ENCODE measurements at regions not wholly inside any gene's neighbourhood (a gene's known extent, or its start where the extent isn't known, plus 50 kb on each side); places are given as distances from the start of the nearest gene placed in this dataset.
"Not testable (repeated sequence)": the region's sequence is repeated elsewhere in the genome, so short reads cannot be mapped to it uniquely, and the experiment has no call there.

GRCh38 chr5:67674159-67674655, 477.6 kb upstream of the CD180 start:
- no peak for DNase-seq

GRCh38 chr5:67673618-67674017, 477.0 kb upstream of the CD180 start:
- DNase-seq = no peak

DNA sequence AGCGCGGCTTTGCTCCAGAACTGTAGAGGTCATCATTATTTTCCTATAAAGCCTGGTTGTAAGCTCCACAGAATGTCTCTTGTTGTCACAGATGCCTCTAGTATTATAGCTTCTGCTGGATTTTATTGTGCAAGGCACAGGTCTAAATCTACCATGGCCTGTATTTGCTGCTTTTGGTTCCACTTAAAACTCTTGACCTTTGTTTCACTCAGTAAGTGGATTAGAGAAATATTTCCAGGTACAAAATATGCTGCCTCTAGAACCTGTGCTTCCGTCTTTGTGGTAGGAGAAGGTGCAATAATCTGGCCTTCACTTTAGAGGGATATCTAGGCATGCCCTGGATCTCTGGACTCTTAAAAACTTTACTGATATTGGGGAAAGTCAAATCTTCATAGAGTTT, 476.6 kb upstream of the CD180 start:
- no peak for DNase-seq

- DNase-seq = no peak
Observed at GRCh38 chr5:67672636-67673035, 476.0 kb upstream of the CD180 start.

DNA sequence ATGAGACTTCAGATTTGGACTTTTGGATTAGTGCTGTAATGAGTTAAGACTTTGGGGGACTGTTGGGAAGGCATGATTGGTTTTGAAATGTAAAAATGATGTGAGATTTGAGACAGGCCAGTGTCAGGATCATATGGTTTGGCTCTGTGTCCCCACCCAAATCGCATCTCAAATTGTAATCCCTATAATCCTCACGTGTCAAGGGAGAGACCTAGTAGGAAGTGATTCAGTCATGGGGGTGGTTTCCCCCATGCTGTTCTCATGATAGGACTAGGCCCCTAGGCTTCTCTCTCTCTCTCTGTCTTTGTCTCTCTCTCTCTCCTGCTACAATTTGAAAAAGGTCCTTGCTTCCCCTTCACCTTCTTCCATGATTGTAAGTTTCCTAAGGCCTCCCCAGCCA, 473.3 kb upstream of the CD180 start:
- no peak for DNase-seq

- DNase-seq = no peak
Observed at GRCh38 chr5:67660149-67660548, 463.6 kb upstream of the CD180 start.

DNA sequence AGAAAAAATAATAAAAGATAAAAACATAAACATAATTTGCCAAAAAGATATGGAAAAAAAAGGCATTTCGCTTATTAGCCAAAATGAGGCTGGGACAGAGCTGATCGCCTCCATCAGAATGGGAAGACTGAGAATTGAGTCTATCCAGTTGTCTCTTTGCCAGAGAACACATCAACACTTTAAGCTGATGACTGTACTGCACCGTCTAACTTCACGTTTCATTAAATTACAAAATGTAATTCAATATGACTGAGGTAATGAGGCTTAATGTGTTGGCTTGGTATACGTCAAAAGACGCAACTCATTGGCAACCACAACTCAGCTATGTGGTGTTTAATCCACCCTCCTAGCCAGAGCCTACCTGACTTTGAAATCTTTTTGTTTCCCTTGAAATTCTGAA, 462.7 kb upstream of the CD180 start:
- DNase-seq = no peak

DNA sequence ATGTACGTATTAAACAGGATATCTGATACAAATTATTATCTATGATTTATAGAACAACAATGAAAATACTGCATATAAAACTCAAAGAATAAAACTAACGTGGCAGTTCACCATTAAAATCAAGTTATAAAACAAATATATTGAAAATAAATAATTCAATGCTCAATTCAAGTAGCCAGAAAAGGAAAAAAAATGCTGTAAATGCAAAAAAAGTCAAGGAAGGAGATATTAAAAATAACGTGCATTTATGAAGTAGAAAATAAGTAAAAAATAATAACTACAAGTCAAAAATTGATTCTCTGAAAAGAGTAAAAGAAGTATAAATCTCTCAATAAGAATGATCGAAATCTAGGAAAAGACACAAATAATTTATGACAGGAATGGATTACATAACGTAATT, 460.5 kb upstream of the CD180 start:
- DNase-seq = no peak

DNA sequence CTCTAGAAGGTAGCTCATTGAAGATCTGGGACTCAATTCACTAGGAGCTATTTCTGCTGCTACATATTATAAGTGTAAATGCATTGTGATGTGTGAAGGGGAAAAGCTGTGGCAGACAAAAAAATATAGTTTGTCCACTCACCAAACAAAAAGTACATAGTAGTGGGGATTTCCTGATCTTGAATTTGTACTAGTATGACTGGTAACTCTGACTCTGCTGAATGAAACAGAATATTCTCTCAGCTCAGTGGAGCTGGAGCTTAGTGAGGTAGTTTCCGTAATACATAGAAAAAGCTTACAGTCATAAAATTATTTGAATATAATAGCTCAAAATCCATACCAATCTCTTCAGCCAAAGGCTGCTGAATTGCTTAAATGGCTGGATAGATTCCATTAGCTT, 455.6 kb upstream of the CD180 start:
- no peak for DNase-seq

DNA sequence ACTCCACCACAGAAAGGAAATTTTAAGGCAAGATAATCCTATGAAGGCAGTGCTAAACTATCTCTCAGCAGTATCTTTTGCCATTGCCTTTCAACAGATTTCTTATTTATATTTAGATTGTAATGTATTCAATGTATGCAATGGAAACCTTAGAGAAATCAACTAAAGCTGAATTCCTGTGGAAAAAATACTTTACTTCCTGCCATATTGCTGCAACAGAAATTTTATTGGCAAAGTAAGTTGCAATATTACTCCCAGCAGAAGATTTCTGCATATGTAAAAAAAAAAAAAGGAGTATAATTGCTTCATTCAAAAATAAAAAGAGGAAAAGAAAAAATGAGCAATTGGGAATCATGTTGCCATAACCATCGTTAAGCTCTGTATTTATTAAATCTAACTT, 454.6 kb upstream of the CD180 start:
- DNase-seq = no peak

DNA sequence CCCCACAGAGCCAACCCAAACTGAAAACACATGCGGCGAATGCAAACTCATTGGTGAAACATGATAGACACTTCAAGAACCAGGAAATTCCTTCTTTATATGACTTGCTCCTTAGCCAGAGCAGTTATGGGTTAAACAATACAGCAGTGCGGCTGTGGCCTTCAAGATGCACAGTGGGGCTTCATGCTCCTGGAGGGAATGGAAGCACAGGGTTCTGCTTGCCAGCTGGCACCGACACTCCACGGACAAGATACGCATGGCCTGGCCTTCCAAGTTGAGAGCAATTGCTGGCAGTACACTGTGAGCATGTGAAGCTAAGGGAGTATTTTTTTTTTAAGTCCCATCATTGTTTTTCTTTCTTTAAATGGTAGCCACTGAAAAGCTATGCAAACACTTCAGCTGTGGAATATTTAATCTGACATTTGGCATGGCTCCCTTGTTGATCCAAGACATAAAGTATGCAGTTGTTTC, 451.6 kb upstream of the CD180 start:
- peak in 2 of 3 experiments; percentile 34 to 91 for DNase-seq

DNA sequence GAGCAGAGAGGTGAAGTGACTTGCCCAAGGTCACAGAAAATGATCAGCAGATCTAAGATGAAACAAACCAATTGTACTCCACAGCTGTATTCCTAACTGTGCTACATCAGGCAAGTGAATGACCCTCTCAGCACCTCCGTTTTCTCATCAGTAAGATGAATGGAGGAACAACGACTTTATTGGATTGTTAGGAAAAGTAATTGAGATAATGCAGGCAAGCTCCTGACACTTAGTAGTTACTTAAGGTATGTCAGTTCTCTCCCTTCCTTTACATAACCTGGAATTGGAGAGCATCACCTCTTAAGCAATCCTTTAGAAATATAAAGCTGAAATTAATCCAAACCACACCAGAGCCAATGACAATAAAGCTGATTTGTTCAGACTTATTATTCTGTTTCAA, 451.2 kb upstream of the CD180 start:
- peak in 1 of 3 experiments; percentile 53 for DNase-seq

- no peak for DNase-seq
Observed at GRCh38 chr5:67644221-67644920, 447.8 kb upstream of the CD180 start.

GRCh38 chr5:67643536-67643935, 446.9 kb upstream of the CD180 start:
- no peak for DNase-seq

DNA sequence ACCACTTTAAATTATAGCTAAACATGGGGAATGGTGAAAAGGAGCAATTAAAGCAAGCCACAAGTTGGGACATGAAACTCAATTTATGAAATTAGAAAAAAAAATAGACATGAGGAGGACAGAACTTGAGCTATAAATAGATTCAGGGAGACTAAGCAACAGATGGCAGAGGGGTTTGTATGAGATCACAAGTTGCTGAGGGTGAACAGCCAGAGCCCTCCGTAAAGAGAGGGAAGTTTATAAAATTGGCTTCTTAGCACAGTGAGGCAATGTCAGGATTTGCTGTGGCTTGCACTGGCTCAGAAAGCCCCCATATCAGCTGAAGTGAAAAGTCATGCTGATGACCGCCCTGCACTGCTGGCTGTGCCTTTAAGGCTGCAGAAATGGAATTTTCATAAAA, 443.4 kb upstream of the CD180 start:
- DNase-seq = no peak

DNA sequence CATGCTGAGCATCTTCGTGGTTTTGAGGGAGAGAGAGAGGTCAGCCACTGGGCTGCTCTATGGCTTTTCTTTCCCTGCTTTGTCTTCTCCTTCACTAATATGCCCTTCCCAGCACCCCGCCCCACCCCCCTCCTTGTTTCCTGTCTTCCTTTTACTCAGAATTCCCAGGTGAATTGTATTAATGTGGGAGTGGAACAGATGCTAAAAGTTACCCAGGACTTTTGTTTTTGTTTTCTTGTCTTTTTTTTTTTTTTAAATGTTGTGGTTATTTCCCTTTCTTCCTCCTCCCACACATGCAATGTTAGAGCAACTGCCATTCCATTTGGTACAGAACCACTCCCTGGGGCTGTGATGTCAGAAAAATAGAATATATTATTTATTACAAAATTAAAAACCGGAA, 442.7 kb upstream of the CD180 start:
- DNase-seq = peak in 1 of 3 experiments; percentile 32

DNA sequence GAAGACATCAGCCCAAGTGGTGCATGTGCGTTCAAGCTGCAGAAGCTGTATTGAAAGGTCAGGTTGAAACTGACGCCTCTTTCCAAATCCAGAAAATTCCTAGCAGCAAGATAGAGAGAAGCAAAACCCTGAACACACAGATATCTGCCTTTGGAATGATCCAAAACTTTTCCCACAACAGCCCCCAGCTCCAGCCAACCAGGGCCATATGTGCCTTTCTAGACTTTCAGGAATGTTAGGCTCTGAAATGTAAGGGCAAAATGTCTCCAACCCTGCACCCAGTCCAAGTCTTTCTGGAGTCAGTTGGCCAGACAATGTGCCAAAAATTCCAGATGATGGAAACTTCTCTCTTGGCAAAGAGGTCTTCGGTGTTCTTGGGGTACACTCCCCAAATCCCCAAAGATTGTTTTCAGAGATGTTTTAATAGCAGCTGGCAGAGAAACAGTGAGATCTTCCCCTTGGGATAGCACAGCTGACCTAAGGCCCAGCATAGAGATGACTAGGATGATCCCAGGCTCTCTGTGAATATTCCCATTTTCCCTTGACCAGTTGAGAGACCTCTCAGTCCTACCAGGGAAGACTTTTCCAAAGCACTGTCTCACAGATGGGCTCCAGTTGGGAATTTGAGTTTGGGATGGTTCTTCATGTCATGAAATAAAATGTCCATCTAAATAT, 440.4 kb upstream of the CD180 start:
- no peak for DNase-seq

GRCh38 chr5:67636091-67636490, 439.5 kb upstream of the CD180 start:
- no peak for DNase-seq

- DNase-seq = not testable (repeated sequence)
Observed at GRCh38 chr5:67627079-67627478, 430.5 kb upstream of the CD180 start.

GRCh38 chr5:67623078-67623477, 426.5 kb upstream of the CD180 start:
- DNase-seq = peak in 1 of 3 experiments; percentile 17

DNA sequence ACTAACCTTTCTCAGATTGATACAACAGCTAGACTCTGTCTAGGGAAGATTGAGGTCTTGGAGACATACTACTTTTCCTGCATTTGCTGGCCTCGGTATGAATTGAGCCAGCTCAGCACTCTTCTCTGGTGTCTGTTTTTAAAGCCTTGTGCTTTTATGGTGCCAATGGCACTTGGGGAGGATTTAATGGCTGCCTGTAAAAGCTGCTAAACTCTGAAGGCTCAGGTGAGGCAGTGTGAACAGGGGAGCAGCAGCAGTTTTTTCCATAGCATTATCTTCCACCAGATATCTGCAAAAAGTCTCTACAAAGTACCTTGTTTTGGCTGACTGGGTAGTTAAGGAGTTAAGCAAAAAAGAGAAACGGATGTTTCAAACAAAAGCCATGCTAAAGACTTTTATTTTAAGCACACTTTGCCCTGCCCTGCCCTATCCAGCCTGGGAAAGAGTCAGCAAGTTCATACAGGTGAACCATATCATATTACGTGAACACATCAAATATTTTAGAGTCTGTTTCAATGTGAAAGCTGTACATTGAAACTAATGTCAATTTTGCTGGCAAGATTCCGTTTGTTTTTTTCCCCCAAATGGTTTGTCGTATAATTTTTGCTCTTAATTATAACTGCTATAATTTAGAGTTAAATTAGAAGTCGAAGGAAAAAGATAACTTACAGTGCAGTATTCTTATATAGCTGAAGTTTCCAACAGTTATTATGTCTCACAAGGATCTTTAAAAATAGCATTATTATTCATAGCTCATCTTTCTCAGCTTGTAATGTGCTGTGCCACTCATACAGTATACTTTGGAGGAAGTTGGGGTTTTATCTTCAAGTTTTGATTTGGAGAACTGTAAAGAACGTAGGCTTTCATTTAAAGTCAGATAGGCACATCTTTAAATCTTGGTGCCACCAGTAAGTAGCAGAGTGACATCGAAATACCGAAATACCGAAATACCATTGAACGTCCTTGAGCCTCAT, 424.1 kb upstream of the CD180 start:
- peak in 2 of 3 experiments; percentile 21 to 70 for DNase-seq

DNA sequence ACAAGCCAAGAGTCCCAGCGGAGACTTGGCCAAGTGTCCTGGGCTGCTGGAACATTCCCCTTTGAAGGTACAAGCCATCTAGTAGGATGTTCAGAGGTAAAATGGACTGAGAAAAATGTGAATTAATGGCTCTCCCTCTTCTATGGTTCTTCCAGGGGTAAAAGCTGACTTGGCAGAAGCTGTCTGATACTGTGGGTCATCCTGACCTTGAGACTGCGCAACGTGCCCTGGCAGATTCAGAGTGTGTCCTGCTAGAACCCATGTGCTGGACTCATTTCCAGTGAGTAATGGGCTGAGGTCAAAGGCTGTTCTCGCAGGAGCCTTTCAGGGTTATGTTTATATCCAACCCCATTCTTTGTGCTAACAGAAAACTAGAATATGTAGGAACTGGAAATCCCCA, 423.0 kb upstream of the CD180 start:
- no peak for DNase-seq

GRCh38 chr5:67619235-67619634, 422.6 kb upstream of the CD180 start:
- no peak for DNase-seq
